ENCODE measurements at regions not wholly inside any gene's neighbourhood (a gene's known extent, or its start where the extent isn't known, plus 50 kb on each side); places are given as distances from the start of the nearest gene placed in this dataset.

DNA sequence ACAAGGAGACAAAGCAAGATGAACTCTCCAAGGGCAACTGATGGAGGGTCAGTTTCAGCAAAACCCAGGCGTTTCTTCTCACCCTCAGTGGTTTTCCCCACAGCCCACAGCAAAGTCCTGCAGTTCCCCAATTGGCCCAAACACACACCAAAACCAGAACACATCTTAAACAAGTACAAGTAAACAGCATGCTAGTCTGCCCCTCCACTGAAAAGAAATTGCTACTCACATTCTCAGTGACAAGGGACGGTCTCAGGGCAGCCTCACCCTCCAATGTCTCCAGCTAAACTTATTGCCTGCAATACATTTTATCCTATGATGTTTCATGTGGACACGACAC is 300.6 kb upstream of the IRX3 start (continued):
- no peak for TF ChIP-seq ZNF462 (CRISPR knock-in tag; IDR thresholded peaks at IDR 0.05)
- TF ChIP-seq CREB1 (CRISPR knock-in tag; IDR thresholded peaks at IDR 0.05; ENCODE audit: low read depth), result no peak

DNA sequence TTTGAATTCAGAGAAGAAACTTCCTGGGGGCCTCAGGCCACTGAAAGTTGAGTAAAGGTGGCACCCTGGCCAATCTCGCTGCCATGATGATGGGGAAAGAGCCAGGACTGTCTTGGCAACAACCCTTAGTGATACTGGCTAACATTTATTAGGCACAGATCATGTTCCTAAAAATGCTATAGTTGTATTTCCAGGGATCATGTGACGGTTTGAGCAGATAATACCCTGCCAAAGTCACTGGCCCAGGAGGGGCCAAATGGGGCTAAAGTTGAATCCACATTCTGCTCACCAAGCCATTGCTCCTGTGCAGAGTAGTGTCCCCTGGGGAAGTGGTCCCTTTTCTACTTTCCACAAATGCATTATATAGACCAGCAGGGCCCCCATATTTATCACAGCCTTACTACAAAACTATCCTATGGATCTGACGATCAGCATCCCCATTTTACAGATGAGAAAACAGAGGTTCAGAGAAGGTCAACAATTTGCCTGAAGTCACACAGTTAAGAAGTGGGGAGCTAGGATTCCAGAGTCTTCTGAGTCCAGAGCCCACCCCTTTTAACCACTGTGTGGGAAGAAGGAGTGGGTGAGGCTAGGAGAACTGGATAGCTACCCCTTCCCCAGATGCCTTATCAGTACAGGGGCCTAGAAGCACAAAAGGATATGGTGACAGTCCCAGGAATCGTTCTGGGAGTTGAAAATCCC is 300.0 kb upstream of the IRX3 start:
- Mint-ChIP-seq H3K27ac (no peak overlapping the region), H3K9me3 (no peaks in the 10 kb centered on the region)

More for the DNA sequence above, 300.0 kb upstream of the IRX3 start:
- Mint-ChIP-seq H3K36me3 (ENCODE audit: low read depth) (no peaks in the 10 kb centered on the region), H3K4me1 (peaks cover 47% of the 10 kb centered on the region), H3K4me3 (no peak overlapping the region), H3K27me3 (ENCODE audit: insufficient read depth, low read depth, poor library complexity) (peaks cover 24% of the 10 kb centered on the region)
- no peak for ATAC-seq
- no peak overlapping the region for H3K4me3 ChIP-seq
- DNase-seq (ENCODE audit: low spot score), result no peak
- H3K79me2 ChIP-seq (replicated peaks; ENCODE audit: insufficient read depth), result no peaks in the 10 kb centered on the region
- H3K4me2 ChIP-seq, result peak overlapping the region; percentile 53
- no peaks in the 10 kb centered on the region; the same call in 1 of the 2 replicates for H3K27me3 ChIP-seq (ENCODE audit: insufficient read depth)
- no peaks in the 10 kb centered on the region for H3F3A ChIP-seq (replicated peaks; ENCODE audit: low read depth)
- no peaks in the 10 kb centered on the region for H3K9me2 ChIP-seq (ENCODE audit: insufficient read depth)
- TF ChIP-seq ZNF331 (CRISPR knock-in tag; IDR thresholded peaks at IDR 0.05; ENCODE audit: low read depth) (no peak), CREB1 (CRISPR knock-in tag; IDR thresholded peaks at IDR 0.05; ENCODE audit: low read depth) (no peak)
- TF ChIP-seq, protein P1, sequence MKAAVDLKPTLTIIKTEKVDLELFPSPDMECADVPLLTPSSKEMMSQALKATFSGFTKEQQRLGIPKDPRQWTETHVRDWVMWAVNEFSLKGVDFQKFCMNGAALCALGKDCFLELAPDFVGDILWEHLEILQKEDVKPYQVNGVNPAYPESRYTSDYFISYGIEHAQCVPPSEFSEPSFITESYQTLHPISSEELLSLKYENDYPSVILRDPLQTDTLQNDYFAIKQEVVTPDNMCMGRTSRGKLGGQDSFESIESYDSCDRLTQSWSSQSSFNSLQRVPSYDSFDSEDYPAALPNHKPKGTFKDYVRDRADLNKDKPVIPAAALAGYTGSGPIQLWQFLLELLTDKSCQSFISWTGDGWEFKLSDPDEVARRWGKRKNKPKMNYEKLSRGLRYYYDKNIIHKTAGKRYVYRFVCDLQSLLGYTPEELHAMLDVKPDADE (IDR thresholded peaks at IDR 0.05), result no peak
- no peaks in the 10 kb centered on the region for H3K36me3 ChIP-seq (ENCODE audit: insufficient read depth)
- no peak overlapping the region for H3K27ac ChIP-seq (ENCODE audit: low read depth)
- H2AFZ ChIP-seq, result peak overlapping the region; percentile 60
- H4K20me1 ChIP-seq (replicated peaks; ENCODE audit: insufficient read depth), result no peaks in the 10 kb centered on the region
- peaks cover 29% of the 10 kb centered on the region for H3K4me1 ChIP-seq (ENCODE audit: insufficient read depth)
